MM.1S (cell line): ENCODE measurements at regions not wholly inside any gene's neighbourhood (a gene's known extent, or its start where the extent isn't known, plus 50 kb on each side); places are given as distances from the start of the nearest gene placed in this dataset.

Experiments
- EZH2 ChIP-seq: fragments of 300-600 bp; sonication (generic); optimal IDR thresholded peaks from 2 replicates; pipeline ENCODE3; 2017; ENCODE audit warnings: low read depth, mild to moderate bottlenecking, antibody characterized with exemption, low read length, mixed read lengths
- EZH2phosphoT487 ChIP-seq: fragments of 300-600 bp; sonication (generic); IDR thresholded peaks from 2 replicates; pipeline ENCODE4 v1.6.1; 2018; ENCODE audit warnings: antibody characterized with exemption, low read length
- TF ChIP-seq, protein P1 (sequence below): fragments of 300-600 bp; sonication (generic); IDR thresholded peaks from 2 replicates; pipeline ENCODE4 v1.5.1; 2016; ENCODE audit warnings: antibody characterized with exemption, low read length, mixed read lengths

DNA sequence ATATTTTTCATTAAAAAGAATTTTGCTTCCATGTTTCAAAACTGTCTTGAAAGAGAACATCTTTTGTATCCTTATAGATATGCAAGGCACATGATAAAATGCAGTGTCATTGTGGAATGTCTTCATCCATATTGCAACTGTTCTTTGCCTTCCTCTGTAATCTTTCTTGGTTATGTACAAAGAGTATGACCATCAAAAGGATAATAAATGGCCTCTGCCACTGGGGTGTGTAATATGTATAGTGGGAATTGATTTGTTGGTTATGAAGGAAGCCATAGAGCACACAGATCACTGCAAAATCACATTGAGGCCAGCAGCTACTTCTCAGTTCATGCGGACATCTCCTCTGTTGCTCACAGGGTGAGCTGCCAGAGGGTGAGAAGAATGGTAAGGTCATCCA, 703.5 kb downstream of the TFAP2A start:
- TF ChIP-seq, protein P1, sequence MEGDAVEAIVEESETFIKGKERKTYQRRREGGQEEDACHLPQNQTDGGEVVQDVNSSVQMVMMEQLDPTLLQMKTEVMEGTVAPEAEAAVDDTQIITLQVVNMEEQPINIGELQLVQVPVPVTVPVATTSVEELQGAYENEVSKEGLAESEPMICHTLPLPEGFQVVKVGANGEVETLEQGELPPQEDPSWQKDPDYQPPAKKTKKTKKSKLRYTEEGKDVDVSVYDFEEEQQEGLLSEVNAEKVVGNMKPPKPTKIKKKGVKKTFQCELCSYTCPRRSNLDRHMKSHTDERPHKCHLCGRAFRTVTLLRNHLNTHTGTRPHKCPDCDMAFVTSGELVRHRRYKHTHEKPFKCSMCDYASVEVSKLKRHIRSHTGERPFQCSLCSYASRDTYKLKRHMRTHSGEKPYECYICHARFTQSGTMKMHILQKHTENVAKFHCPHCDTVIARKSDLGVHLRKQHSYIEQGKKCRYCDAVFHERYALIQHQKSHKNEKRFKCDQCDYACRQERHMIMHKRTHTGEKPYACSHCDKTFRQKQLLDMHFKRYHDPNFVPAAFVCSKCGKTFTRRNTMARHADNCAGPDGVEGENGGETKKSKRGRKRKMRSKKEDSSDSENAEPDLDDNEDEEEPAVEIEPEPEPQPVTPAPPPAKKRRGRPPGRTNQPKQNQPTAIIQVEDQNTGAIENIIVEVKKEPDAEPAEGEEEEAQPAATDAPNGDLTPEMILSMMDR: no peak
- no peak for TF ChIP-seq EZH2
- no peak for TF ChIP-seq EZH2phosphoT487
